SKM-1 (cell line): ENCODE measurements at regions not wholly inside any gene's neighbourhood (a gene's known extent, or its start where the extent isn't known, plus 50 kb on each side); places are given as distances from the start of the nearest gene placed in this dataset.

Experiments used
- DNase-seq: peaks from one replicate; lab custom pipeline; 2025; ENCODE audit not compliant: unreplicated experiment; lab: John Stamatoyannopoulos, UW

- DNase-seq, result no peak
Measured at GRCh38 chr3:141669434-141669833, 68.7 kb upstream of the RNF7 start.

- DNase-seq, result peak; percentile 44
Measured at GRCh38 chr3:141677701-141678100, 60.4 kb upstream of the RNF7 start.

DNA sequence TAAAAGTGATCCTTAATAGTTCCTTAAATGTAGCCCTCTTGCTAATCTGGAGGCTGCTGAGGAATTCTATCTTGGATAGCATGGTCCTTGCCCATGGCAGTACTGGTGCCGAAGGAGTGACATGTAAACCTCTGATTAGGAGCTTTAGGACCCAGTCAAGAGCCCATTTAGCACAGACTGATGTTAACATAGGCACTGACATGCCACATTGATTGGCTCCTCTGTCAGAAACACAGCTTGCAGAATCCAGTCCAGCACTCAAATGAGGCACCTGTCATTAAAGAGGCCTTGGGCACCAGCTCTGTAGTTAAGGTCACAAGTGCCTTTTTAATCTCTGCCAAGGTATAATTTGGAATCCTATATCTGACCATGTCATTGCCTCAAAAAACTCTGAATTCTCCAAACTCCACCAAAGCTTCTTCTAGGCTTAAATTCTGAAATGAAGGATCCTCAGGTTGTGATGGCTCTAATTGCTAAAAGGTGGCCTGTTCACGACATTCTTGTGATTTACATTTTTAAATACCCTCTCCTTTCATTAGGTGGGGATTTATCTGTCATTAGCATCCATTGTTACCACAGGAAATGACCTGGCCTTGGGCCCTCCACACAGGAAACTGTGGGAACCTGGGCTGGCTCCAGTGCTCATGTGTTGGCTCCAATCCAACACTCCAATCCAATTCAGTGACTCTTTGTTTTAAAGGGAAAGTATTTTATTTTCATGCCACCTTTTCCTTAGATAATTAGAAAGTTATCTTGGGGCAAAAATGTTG, 57.3 kb upstream of the RNF7 start:
- no peak for DNase-seq

GRCh38 chr3:141681390-141681780, 56.7 kb upstream of the RNF7 start:
- no peak for DNase-seq

- DNase-seq, result no peak
Measured at GRCh38 chr3:141682007-141682406, 56.1 kb upstream of the RNF7 start.

- DNase-seq, result no peak
Measured at GRCh38 chr3:141682921-141683320, 55.2 kb upstream of the RNF7 start.

- DNase-seq, result no peak
Measured at GRCh38 chr3:141684758-141685157, 53.3 kb upstream of the RNF7 start.

DNA sequence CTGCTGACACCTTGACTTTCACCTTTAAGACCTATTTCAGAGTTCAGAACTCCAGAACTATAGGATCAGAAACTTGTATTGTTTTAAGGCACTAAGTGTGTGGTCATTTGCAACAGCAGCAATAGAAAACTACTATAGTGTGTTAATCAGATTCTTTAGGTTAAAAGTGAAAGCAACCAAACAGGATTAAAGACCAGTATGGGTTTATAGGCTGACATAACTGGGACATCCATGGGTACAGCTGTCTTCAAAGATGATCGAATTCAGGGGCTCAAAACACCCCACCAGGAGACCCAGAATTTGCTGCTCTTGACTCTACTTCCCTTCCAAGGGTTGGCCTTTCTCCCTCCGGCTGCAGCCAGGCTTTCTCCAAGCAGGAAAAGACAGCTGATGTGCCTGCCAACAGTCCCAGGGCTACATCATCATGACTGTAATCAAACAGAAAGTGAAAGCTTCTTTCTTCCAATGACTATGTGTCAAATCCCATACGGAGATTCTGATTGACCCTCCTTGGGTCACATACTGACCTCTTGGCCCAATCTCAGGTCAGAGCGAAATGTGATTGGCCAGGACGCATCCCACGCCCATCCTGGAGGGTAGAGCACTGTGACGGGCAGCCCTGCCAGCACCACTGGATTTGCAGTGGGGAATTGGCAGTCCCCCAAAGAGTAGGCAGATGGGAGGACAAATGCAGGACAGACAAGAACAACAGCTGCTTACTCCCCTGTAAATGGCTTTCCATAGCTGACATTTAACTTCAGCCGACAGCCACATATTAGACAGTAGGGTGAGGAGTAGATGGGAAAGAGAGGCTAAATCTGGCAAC, 51.4 kb upstream of the RNF7 start:
- DNase-seq, result no peak
